ENCODE measurements at regions not wholly inside any gene's neighbourhood (a gene's known extent, or its start where the extent isn't known, plus 50 kb on each side); places are given as distances from the start of the nearest gene placed in this dataset.

DNA sequence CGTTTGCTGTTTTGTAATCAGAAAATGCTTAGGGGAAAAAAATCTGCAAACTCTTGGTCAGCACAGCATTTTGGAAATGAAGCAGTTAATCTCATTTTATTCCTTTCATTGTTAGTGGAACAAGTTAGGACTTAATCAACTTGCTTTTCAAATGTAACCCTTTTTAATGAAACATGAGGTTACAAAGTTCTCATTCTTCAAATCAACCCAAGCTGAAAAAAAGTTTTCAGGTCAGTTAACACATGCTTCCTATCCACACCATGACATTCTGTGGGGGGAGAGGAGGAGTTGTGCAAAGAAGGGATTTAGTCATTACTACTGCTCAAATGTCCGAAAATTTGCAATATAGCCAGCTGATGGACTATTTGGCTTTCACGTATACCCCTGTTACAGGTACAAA lies 283.2 kb upstream of the LYPLAL1 start:
- TF ChIP-seq, protein P1, sequence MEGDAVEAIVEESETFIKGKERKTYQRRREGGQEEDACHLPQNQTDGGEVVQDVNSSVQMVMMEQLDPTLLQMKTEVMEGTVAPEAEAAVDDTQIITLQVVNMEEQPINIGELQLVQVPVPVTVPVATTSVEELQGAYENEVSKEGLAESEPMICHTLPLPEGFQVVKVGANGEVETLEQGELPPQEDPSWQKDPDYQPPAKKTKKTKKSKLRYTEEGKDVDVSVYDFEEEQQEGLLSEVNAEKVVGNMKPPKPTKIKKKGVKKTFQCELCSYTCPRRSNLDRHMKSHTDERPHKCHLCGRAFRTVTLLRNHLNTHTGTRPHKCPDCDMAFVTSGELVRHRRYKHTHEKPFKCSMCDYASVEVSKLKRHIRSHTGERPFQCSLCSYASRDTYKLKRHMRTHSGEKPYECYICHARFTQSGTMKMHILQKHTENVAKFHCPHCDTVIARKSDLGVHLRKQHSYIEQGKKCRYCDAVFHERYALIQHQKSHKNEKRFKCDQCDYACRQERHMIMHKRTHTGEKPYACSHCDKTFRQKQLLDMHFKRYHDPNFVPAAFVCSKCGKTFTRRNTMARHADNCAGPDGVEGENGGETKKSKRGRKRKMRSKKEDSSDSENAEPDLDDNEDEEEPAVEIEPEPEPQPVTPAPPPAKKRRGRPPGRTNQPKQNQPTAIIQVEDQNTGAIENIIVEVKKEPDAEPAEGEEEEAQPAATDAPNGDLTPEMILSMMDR (IDR thresholded peaks at IDR 0.05), result no peak
- TF ChIP-seq POLR2A (IDR thresholded peaks at IDR 0.05), result no peak
- no peaks in the 10 kb centered on the region for H3K36me3 ChIP-seq
- intact Hi-C loops (cut with DNase I; ENCODE audit: low total_unique reads), result no loop called here
- no peak overlapping the region for H3K27ac ChIP-seq
- H3K9me3 ChIP-seq, result no peaks in the 10 kb centered on the region
- no peaks in the 10 kb centered on the region for H3K4me1 ChIP-seq
- no peak for DNase-seq
- no peak overlapping the region for H3K4me3 ChIP-seq
- no peaks in the 10 kb centered on the region for H3K27me3 ChIP-seq

DNA sequence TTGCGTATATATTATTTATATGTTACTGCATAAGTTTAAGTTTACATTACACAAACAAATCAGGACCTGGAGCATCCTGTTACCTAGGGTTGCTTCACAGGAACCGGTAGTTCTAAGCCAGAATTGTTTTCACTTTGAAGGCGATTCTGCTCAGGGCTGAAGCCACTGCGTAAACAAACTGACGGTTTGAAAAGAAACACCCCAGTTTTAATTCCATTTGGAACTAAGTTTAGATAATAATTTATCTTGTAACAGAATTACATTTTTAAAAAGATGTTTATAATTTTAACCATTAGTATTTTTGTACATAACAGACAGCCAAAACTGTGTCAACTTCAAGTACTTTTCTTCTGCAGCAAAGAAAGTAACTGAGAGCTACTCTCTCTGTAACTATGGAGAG lies 282.1 kb upstream of the LYPLAL1 start:
- TF ChIP-seq, protein P1 (IDR thresholded peaks at IDR 0.05), result no peak
- no peak for TF ChIP-seq POLR2A (IDR thresholded peaks at IDR 0.05)
- intact Hi-C loops (cut with DNase I; ENCODE audit: low total_unique reads), result no loop called here

DNA sequence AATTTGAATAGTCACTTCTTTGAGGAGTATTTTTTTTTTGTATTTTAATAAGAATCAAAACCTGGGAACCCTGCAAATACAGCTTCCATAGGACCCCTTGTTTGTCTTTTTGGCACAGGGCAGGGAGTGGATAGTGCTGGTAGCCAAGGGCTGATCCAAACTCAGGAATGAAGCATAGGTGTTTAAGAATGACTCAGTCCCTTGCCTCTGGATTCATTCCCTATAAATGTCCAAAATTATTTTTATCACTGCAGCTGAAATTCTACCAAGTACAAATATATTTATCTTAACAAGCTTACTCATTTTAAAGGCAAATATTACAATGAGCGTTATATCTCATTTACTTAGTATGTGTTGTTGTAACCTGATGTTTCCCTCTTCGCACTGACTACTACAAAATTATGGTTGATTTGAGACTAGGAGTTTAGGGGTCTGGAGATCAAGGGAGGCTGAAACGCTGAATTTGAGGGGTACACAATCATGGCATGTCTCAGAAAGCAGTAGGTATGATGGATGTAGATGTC lies 278.6 kb upstream of the LYPLAL1 start:
- TF ChIP-seq, protein P1 (IDR thresholded peaks at IDR 0.05), result no peak
- TF ChIP-seq POLR2A (IDR thresholded peaks at IDR 0.05), result no peak
- DNase-seq, result no peak
- H3K4me1 ChIP-seq, result no peaks in the 10 kb centered on the region
- H3K4me3 ChIP-seq, result no peak overlapping the region
- no peak overlapping the region for H3K27ac ChIP-seq
- intact Hi-C loops (cut with DNase I; ENCODE audit: low total_unique reads), result no loop called here
- H3K27me3 ChIP-seq, result no peaks in the 10 kb centered on the region
- no peaks in the 10 kb centered on the region for H3K36me3 ChIP-seq
- no peaks in the 10 kb centered on the region for H3K9me3 ChIP-seq

More for the DNA sequence above, 282.1 kb upstream of the LYPLAL1 start:
- no peak for DNase-seq
- Histone ChIP-seq H3K4me3 (no peak overlapping the region), H3K9me3 (no peaks in the 10 kb centered on the region), H3K27me3 (no peaks in the 10 kb centered on the region), H3K4me1 (no peaks in the 10 kb centered on the region), H3K36me3 (no peaks in the 10 kb centered on the region), H3K27ac (no peak overlapping the region)

DNA sequence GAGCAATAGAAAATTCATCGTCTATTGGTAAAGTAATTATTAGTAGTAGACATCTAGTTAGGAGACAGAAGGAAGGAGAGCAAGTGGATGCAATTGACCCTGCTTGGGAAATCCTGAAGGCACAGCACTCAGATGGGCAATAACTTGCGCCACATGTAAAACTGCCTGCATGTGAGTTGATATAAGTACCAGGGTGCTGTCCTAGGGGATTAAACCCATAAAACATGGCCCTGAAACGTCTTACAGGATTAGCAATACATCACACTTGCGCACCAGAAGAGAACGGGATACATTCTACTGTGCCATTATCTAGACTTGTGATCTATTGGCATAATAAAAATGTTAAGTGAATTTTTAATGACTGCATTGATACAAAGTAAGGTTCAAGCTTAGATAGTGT lies 277.5 kb upstream of the LYPLAL1 start:
- Histone ChIP-seq H3K4me1 (no peaks in the 10 kb centered on the region), H3K9me3 (no peaks in the 10 kb centered on the region), H3K4me3 (no peak overlapping the region), H3K27me3 (no peaks in the 10 kb centered on the region), H3K36me3 (no peaks in the 10 kb centered on the region), H3K27ac (no peak overlapping the region)
- intact Hi-C loops (cut with DNase I; ENCODE audit: low total_unique reads), result no loop called here
- DNase-seq, result no peak
- no peak for TF ChIP-seq POLR2A (IDR thresholded peaks at IDR 0.05)
- TF ChIP-seq, protein P1 (IDR thresholded peaks at IDR 0.05), result no peak

DNA sequence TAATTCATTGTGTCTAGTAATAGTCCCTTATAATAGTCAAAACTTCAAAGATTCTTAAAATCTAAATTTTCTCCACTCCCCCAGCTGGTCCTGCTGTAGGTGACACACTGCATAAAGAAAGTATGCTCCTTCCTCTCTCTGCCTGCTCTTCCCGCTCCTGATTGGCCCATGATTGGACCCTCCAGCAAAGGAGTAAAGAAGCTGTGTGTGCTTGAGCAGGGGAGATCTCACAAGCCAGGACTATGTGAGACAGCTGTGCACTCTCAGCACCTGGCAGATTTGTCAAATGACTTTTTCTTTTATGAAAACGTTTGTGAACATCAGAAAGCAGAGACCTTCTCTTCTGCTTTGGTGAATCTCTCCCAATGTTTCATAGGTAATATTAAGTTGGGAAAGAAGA lies 274.8 kb upstream of the LYPLAL1 start:
- Histone ChIP-seq H3K4me3 (no peak overlapping the region), H3K36me3 (no peaks in the 10 kb centered on the region), H3K27ac (no peak overlapping the region), H3K27me3 (no peaks in the 10 kb centered on the region), H3K4me1 (no peaks in the 10 kb centered on the region), H3K9me3 (no peaks in the 10 kb centered on the region)
- intact Hi-C loops (cut with DNase I; ENCODE audit: low total_unique reads), result no loop called here
- DNase-seq, result no peak
- TF ChIP-seq POLR2A (IDR thresholded peaks at IDR 0.05), result no peak
- TF ChIP-seq, protein P1 (IDR thresholded peaks at IDR 0.05), result no peak

Data from uterus (tissue), 3 donors.